DOHH2 (cell line): ENCODE measurements at regions not wholly inside any gene's neighbourhood (a gene's known extent, or its start where the extent isn't known, plus 50 kb on each side); places are given as distances from the start of the nearest gene placed in this dataset.
"Not testable (repeated sequence)": the region's sequence is repeated elsewhere in the genome, so short reads cannot be mapped to it uniquely, and the experiment has no call there.

Source experiments
- H3F3A ChIP-seq: fragments of 200-600 bp; sonication (generic), shearing (Covaris generic); 2 replicates; pipeline ENCODE4 v1.6.0; 2016; ENCODE audit warnings: antibody characterized with exemption, mild to moderate bottlenecking; ENCODE audit not compliant: control insufficient read depth, insufficient read depth
- H3K27ac ChIP-seq: fragments of 200-600 bp; sonication (generic); 2 replicates; pipeline ENCODE4 v1.5.1; 2014; ENCODE audit warnings: low read depth, mild to moderate bottlenecking, low read length, moderate library complexity
- H3K27me3 ChIP-seq: fragments of 200-600 bp; sonication (generic); 2 replicates; pipeline ENCODE4 v1.6.1; 2014; ENCODE audit warnings: mild to moderate bottlenecking, low read length, mixed read lengths; ENCODE audit not compliant: control insufficient read depth
- H3K36me3 ChIP-seq: fragments of 200-600 bp; sonication (generic); 2 replicates; pipeline ENCODE4 v1.6.1; 2014; ENCODE audit warnings: mild to moderate bottlenecking, low read length, moderate library complexity, mixed read lengths; ENCODE audit not compliant: control insufficient read depth
- H3K4me1 ChIP-seq: fragments of 200-600 bp; sonication (generic); 2 replicates; pipeline ENCODE4 v1.6.1; 2014; ENCODE audit warnings: mild to moderate bottlenecking, low read length, mixed read lengths; ENCODE audit not compliant: control insufficient read depth
- H3K4me2 ChIP-seq: fragments of 200-600 bp; sonication (generic); 2 replicates; pipeline ENCODE4 v1.6.0; 2014; ENCODE audit warnings: mild to moderate bottlenecking, low read length, moderate library complexity
- H3K4me3 ChIP-seq: fragments of 200-600 bp; sonication (generic); 2 replicates; pipeline ENCODE4 v1.5.1; 2014; ENCODE audit warnings: mild to moderate bottlenecking, low read length, mixed read lengths
- H3K79me2 ChIP-seq: fragments of 200-600 bp; sonication (generic); 2 replicates; pipeline ENCODE4 v1.6.1; 2014; ENCODE audit warnings: mild to moderate bottlenecking, low read length, mixed read lengths; ENCODE audit not compliant: control insufficient read depth
- H3K9me2 ChIP-seq: fragments of 200-600 bp; sonication (generic); replicated peaks from 2 replicates; pipeline ENCODE4 v1.6.1; 2014; ENCODE audit warnings: mild to moderate bottlenecking, low read length, mixed read lengths; ENCODE audit not compliant: control insufficient read depth
- H3K9me3 ChIP-seq: fragments of 200-600 bp; sonication (generic); 2 replicates; pipeline ENCODE4 v1.6.1; 2014; ENCODE audit warnings: antibody characterized with exemption, low read length, mixed read lengths; ENCODE audit not compliant: control insufficient read depth, insufficient read depth
- H4K20me1 ChIP-seq: fragments of 200-600 bp; sonication (generic); 2 replicates; pipeline ENCODE4 v1.6.0; 2014; ENCODE audit warnings: low read depth, mild to moderate bottlenecking, antibody characterized with exemption, low read length, moderate library complexity; ENCODE audit not compliant: control insufficient read depth, insufficient read depth
- CTCF ChIP-seq: fragments of 200-600 bp; sonication (generic); IDR thresholded peaks from one replicate; pipeline ENCODE4 v1.5.1; 2014; ENCODE audit warnings: antibody characterized with exemption, mild to moderate bottlenecking, low read depth, low read length; ENCODE audit not compliant: poor library complexity, severe bottlenecking
- EZH2phosphoT487 ChIP-seq: fragments of 200-600 bp; sonication (generic); IDR thresholded peaks from 2 replicates; pipeline ENCODE4 v1.6.1; 2017; ENCODE audit warnings: borderline replicate concordance, mild to moderate bottlenecking, antibody characterized with exemption, low read length, moderate library complexity, mixed read lengths

DNA sequence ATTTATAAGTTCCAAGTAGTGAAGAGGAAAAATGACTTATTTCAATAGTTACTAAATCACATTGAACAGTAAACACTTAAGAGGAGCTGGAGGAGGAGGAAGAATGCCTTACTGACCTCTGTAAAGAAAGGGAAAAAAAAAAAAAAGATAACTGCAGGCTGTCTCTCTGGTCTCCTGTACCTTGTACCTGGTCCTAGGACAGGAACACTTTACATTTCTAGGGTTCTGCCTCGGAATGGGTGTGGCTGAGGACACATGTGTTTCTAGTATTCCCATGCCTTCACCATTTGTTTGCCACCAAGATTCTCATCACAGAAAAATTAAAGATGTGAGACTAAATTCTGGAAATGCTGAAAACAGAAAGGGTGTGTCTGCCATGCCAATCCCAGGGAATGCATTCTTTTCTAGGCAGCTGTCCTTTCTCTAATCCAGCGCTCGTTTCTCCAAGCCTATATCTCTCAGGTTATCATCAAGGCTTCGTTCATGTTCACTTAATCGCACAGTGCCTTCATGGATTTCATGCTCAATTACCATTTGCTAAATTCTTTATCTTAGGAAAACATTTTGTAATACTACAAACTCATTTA lies 1208.3 kb downstream of the OTOL1 start:
- no peak overlapping the region for H3K4me2 ChIP-seq
- no peaks in the 10 kb centered on the region for H3F3A ChIP-seq

GRCh38 chr3:162708394-162708793 lies 1211.8 kb downstream of the OTOL1 start:
- H3K9me3 ChIP-seq, H3K4me3 ChIP-seq, H3K27ac ChIP-seq: not testable (repeated sequence)

More for the DNA sequence above, 1208.3 kb downstream of the OTOL1 start:
- H3K9me2 ChIP-seq: no peaks in the 10 kb centered on the region
- no peaks in the 10 kb centered on the region for H3K79me2 ChIP-seq
- no peak overlapping the region for H3K27ac ChIP-seq
- no peak overlapping the region for H3K4me3 ChIP-seq
- no peaks in the 10 kb centered on the region for H3K27me3 ChIP-seq
- H3K36me3 ChIP-seq: no peaks in the 10 kb centered on the region
- TF ChIP-seq CTCF (no peak), EZH2phosphoT487 (no peak)
- no peaks in the 10 kb centered on the region; the same call in 1 of the 2 replicates for H3K9me3 ChIP-seq
- H4K20me1 ChIP-seq: no peaks in the 10 kb centered on the region
- H3K4me1 ChIP-seq: no peaks in the 10 kb centered on the region

GRCh38 chr3:162708942-162709706 lies 1212.5 kb downstream of the OTOL1 start:
- H3K9me3 ChIP-seq, H3K4me2 ChIP-seq, H3K27ac ChIP-seq, H3K9me2 ChIP-seq, H3K4me3 ChIP-seq, H3K4me1 ChIP-seq, H3K27me3 ChIP-seq, H3F3A ChIP-seq, H4K20me1 ChIP-seq, H3K79me2 ChIP-seq, H3K36me3 ChIP-seq: not testable (repeated sequence)

More at GRCh38 chr3:162708394-162708793, 1211.8 kb downstream of the OTOL1 start:
- not testable (repeated sequence) for H3K4me1 ChIP-seq, H3K36me3 ChIP-seq, H3K79me2 ChIP-seq, H3K9me2 ChIP-seq, H3K27me3 ChIP-seq, H3F3A ChIP-seq, H3K4me2 ChIP-seq, H4K20me1 ChIP-seq

GRCh38 chr3:162710332-162711112 lies 1213.9 kb downstream of the OTOL1 start:
- H3F3A ChIP-seq: no peaks in the 10 kb centered on the region
- no peaks in the 10 kb centered on the region for H3K79me2 ChIP-seq
- no peak overlapping the region for H3K4me2 ChIP-seq
- H3K4me1 ChIP-seq: no peaks in the 10 kb centered on the region
- no peaks in the 10 kb centered on the region for H3K9me3 ChIP-seq
- no peaks in the 10 kb centered on the region for H3K27me3 ChIP-seq
- H3K4me3 ChIP-seq: no peak overlapping the region
- no peaks in the 10 kb centered on the region for H3K9me2 ChIP-seq
- TF ChIP-seq EZH2phosphoT487: no peak
- no peak for TF ChIP-seq CTCF
- no peak overlapping the region for H3K27ac ChIP-seq
- H3K36me3 ChIP-seq: no peaks in the 10 kb centered on the region
- no peaks in the 10 kb centered on the region for H4K20me1 ChIP-seq

DNA sequence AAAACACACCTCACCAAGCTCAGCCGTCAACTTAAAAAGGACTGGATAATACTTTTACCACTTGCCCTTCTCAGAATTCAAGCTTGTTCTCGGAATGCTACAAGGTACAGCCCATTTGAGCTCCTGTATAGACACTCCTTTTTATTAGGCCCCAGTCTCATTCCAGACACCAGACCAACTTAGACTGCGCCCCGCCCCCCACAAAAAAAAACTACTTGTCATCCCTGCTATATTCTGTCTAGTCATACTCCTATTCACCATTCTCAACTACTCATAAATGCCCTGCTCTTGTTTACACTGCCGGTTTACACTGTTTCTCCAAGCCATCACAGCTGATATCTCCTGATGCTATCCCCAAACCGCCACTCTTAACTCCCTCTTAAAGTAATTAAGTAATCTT lies 1220.5 kb downstream of the OTOL1 start:
- not testable (repeated sequence) for H3K4me3 ChIP-seq, H3K79me2 ChIP-seq, H3K9me2 ChIP-seq, H4K20me1 ChIP-seq, H3K27ac ChIP-seq, H3K9me3 ChIP-seq, H3K36me3 ChIP-seq, H3F3A ChIP-seq, H3K4me2 ChIP-seq, H3K4me1 ChIP-seq, H3K27me3 ChIP-seq
